Astrocyte of the spinal cord (primary cell): ENCODE measurements at regions not wholly inside any gene's neighbourhood (a gene's known extent, or its start where the extent isn't known, plus 50 kb on each side); places are given as distances from the start of the nearest gene placed in this dataset.

Experiments
- DNase-seq: peaks from one replicate; pipeline ENCODE4 v3.0.0; 2011; ENCODE audit warnings: low read depth, low spot score
- H3K4me3 ChIP-seq: 2 replicates; pipeline ENCODE4 v1.5.1; 2011; ENCODE audit warnings: low read depth, mild to moderate bottlenecking, low read length, moderate library complexity
- CTCF ChIP-seq: IDR thresholded peaks from 2 replicates; pipeline ENCODE4 v1.5.1; 2012; ENCODE audit warnings: low read depth, mild to moderate bottlenecking, low read length, inconsistent platforms
- in situ Hi-C: cut with HindIII; loops from 2 replicates; pipeline ENCODE4 v1.10.0; 2017; ENCODE audit warnings: low sequenced_read_pairs

- DNase-seq, result no peak
- no peak overlapping the region for H3K4me3 ChIP-seq
- no peak for TF ChIP-seq CTCF
- in situ Hi-C loops, result no loop called here
Measured at GRCh38 chr1:184824691-184825323, 70.1 kb upstream of the EDEM3 start.

- DNase-seq, result no peak
- in situ Hi-C loops, result no loop called here
- H3K4me3 ChIP-seq, result no peak overlapping the region
- no peak for TF ChIP-seq CTCF
Measured at GRCh38 chr1:184823080-184823479, 68.4 kb upstream of the EDEM3 start.

GRCh38 chr1:184822267-184822666, 67.6 kb upstream of the EDEM3 start:
- in situ Hi-C loops, result no loop called here
- H3K4me3 ChIP-seq, result no peak overlapping the region
- TF ChIP-seq CTCF, result no peak
- DNase-seq, result no peak

- in situ Hi-C loops, result no loop called here
- no peak overlapping the region for H3K4me3 ChIP-seq
- no peak for DNase-seq
- TF ChIP-seq CTCF, result no peak
Measured at GRCh38 chr1:184821658-184822057, 67.0 kb upstream of the EDEM3 start.

- in situ Hi-C loops, result no loop called here
- DNase-seq, result no peak
- H3K4me3 ChIP-seq, result no peak overlapping the region
- no peak for TF ChIP-seq CTCF
Measured at GRCh38 chr1:184820956-184821355, 66.3 kb upstream of the EDEM3 start.

- no peak for TF ChIP-seq CTCF
- in situ Hi-C loops, result no loop called here
- DNase-seq, result no peak
- no peak overlapping the region for H3K4me3 ChIP-seq
Measured at GRCh38 chr1:184820218-184820750, 65.6 kb upstream of the EDEM3 start.
